Activated B cell treated with CpG ODN at 0.5 μM for 24 hours (primary cell): ENCODE measurements at regions not wholly inside any gene's neighbourhood (a gene's known extent, or its start where the extent isn't known, plus 50 kb on each side); places are given as distances from the start of the nearest gene placed in this dataset.

Experiments
- ATAC-seq: fragments of 200-7000 bp; cut with Tn5 transposase; one replicate; pipeline ENCODE4 v1.10.0; 2021; ENCODE audit warnings: low read depth, mild to moderate bottlenecking, moderate library complexity
- CTCF ChIA-PET: fragments of 350-600 bp; sonication (Branson Sonifier 250); formaldehyde crosslinking; loops from one replicate; lab custom pipeline; 2021; ENCODE audit warnings: antibody characterized with exemption; lab: Charles Lee
- POLR2A ChIA-PET: fragments of 350-600 bp; sonication (Branson Sonifier 250); formaldehyde crosslinking; loops from one replicate; lab custom pipeline; 2021; ENCODE audit warnings: antibody characterized with exemption; lab: Charles Lee
- DNase-seq: peaks from one replicate; pipeline ENCODE4 v3.0.0; 2022
- H3K27ac Mint-ChIP-seq: one replicate; pipeline ENCODE4 v1.8.0; 2020; ENCODE audit warnings: mixed read lengths
- H3K27me3 Mint-ChIP-seq: one replicate; pipeline ENCODE4 v1.8.0; 2021; ENCODE audit warnings: mixed read lengths
- H3K36me3 Mint-ChIP-seq: one replicate; pipeline ENCODE4 v1.8.0; 2021; ENCODE audit warnings: low read depth, mixed read lengths
- H3K4me1 Mint-ChIP-seq: one replicate; pipeline ENCODE4 v1.8.0; 2021; ENCODE audit warnings: mixed read lengths
- H3K4me3 Mint-ChIP-seq: one replicate; pipeline ENCODE4 v1.8.0; 2020; ENCODE audit warnings: mild to moderate bottlenecking, mixed read lengths
- H3K9me3 Mint-ChIP-seq: one replicate; pipeline ENCODE4 v1.8.0; 2020; ENCODE audit warnings: mixed read lengths
- intact Hi-C: fragments of 100-400 bp; cut with micrococcal nuclease; formaldehyde crosslinking; loops from one replicate; pipeline ENCODE4 v1.15.1; 2024
- TF ChIP-seq, protein P1 (sequence below): fragments of 200-600 bp; IDR thresholded peaks from one replicate; pipeline ENCODE4 v1.8.0; 2022; ENCODE audit warnings: antibody characterized with exemption, mild to moderate bottlenecking

DNA sequence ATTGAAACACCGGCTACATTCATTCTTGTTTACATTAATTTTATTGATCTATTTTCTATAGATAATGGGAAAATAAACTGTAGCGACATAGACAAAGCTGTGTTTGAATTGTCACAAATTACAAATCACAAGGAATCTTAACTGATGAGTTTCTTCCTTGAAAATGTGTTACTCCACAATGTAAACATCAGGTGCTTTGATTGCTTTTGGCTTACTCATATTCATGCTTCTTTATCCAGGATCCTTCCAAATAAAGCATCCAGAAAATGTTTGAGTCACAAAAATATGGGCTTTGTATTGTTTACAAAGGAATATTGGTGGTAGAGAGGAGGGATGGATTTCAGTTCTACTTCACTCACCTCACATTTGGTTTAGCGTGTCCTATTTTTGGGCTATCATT is 64.0 kb downstream of the BMP2 start:
- no peak for ATAC-seq
- no peaks in the 10 kb centered on the region for H3K27me3 Mint-ChIP-seq
- H3K36me3 Mint-ChIP-seq = no peaks in the 10 kb centered on the region
- DNase-seq = no peak
- ChIA-PET CTCF (no interaction called here), POLR2A (no interaction called here)
- TF ChIP-seq, protein P1, sequence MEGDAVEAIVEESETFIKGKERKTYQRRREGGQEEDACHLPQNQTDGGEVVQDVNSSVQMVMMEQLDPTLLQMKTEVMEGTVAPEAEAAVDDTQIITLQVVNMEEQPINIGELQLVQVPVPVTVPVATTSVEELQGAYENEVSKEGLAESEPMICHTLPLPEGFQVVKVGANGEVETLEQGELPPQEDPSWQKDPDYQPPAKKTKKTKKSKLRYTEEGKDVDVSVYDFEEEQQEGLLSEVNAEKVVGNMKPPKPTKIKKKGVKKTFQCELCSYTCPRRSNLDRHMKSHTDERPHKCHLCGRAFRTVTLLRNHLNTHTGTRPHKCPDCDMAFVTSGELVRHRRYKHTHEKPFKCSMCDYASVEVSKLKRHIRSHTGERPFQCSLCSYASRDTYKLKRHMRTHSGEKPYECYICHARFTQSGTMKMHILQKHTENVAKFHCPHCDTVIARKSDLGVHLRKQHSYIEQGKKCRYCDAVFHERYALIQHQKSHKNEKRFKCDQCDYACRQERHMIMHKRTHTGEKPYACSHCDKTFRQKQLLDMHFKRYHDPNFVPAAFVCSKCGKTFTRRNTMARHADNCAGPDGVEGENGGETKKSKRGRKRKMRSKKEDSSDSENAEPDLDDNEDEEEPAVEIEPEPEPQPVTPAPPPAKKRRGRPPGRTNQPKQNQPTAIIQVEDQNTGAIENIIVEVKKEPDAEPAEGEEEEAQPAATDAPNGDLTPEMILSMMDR = no peak
- H3K9me3 Mint-ChIP-seq = no peaks in the 10 kb centered on the region
- H3K4me3 Mint-ChIP-seq = no peak overlapping the region
- intact Hi-C loops = no loop called here
- no peaks in the 10 kb centered on the region for H3K4me1 Mint-ChIP-seq
- H3K27ac Mint-ChIP-seq = no peak overlapping the region

DNA sequence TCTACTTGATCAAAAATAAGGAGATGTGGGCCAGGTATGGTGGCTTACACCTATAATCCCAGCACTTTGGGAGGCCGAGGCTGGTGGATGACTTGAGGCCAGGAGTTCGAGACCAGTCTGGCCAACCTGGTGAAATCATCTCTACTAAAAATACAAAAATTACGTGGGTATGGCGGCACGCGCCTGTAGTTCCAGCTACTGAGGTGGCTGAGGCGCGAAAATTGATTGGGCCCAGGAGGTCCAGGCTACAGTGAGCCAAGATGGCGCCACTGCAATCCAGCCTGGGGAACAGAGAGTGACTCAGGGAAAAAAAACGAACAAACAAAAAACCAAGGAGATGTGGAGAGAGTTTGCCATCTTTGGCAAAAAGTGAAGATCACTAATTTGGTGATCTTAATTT is 65.3 kb downstream of the BMP2 start:
- intact Hi-C loops = no loop called here
- Mint-ChIP-seq H3K27me3 (no peaks in the 10 kb centered on the region), H3K4me3 (no peak overlapping the region), H3K27ac (no peak overlapping the region), H3K36me3 (no peaks in the 10 kb centered on the region), H3K4me1 (no peaks in the 10 kb centered on the region), H3K9me3 (no peaks in the 10 kb centered on the region)
- CTCF ChIA-PET = no interaction called here
- no peak for DNase-seq
- POLR2A ChIA-PET = no interaction called here
- TF ChIP-seq, protein P1 = no peak
- ATAC-seq = no peak

DNA sequence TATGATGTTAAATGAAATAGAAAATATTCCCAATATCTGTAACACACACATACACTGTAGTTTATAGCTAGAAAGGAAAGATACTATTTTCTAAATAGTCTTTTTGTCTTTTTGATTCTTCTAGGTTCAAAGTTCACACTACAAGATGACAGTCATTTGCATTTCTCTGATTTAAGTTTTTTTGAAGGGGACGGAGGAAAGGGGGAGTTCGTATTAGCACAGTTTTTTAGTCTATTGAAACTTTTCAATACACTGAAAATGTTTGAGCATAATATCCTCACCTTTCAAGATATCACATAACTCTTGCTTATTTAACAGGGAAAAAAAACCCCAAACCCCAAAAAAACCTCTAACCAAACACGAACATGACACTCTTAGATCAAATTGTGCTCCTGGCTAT is 68.1 kb downstream of the BMP2 start:
- Mint-ChIP-seq H3K4me3 (no peak overlapping the region), H3K27ac (no peak overlapping the region), H3K27me3 (no peaks in the 10 kb centered on the region), H3K9me3 (no peaks in the 10 kb centered on the region), H3K4me1 (no peaks in the 10 kb centered on the region), H3K36me3 (no peaks in the 10 kb centered on the region)
- TF ChIP-seq, protein P1 = no peak
- DNase-seq = no peak
- POLR2A ChIA-PET = no interaction called here
- intact Hi-C loops = no loop called here
- no peak for ATAC-seq
- CTCF ChIA-PET = no interaction called here

DNA sequence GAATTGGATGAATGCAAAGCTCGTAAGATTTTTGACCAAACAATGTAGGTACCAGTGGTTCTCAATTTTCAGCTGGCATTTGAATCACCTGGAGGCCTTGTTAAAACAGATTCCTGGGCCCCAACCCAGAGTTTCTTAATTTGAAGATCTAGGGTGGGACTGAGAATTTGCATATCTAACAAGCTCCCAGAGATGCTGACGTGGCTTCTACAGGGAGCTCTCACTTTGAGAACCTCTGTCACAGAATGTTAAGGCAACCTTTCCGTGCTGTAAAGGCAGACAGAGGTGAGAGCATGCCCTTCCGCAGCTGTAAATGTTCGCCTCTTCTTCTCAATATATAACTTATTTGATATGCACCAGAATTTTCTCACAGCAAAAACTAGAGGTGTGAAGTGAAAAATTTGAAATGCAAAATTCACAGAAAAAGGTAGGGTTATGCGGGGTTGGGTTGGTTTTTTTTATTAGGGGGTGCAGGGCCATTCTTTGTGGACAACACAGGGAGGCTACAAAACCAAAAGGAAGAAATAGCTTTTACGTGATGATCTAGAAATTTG is 69.4 kb downstream of the BMP2 start:
- intact Hi-C loops = no loop called here
- ChIA-PET POLR2A (no interaction called here), CTCF (no interaction called here)
- H3K27me3 Mint-ChIP-seq = no peaks in the 10 kb centered on the region
- no peaks in the 10 kb centered on the region for H3K4me1 Mint-ChIP-seq
- ATAC-seq (no peak), DNase-seq (no peak)
- no peaks in the 10 kb centered on the region for H3K36me3 Mint-ChIP-seq
- TF ChIP-seq, protein P1 = no peak
- H3K27ac Mint-ChIP-seq = no peak overlapping the region
- no peaks in the 10 kb centered on the region for H3K9me3 Mint-ChIP-seq
- no peak overlapping the region for H3K4me3 Mint-ChIP-seq

DNA sequence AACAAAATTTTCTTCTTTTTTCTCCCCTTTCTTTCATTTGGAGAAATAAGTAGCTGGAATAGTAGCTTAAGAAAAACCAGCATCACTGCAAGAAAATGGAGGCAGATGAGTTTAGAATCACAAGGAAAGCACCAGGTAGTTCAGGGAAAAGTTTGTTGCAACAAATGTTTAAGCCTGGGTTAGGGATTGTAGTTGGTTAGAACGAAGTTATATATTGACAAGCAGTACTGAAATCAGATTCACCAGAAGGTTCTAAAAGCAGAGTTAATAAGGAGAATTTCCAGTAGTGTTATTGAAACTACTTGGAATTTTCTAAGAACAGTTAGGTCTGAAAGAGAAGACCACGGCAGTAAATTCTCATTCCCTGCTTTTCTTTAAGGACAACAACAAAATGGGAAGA is 70.2 kb downstream of the BMP2 start:
- intact Hi-C loops = no loop called here
- DNase-seq (no peak), ATAC-seq (no peak)
- H3K27me3 Mint-ChIP-seq = no peaks in the 10 kb centered on the region
- POLR2A ChIA-PET = no interaction called here
- no peaks in the 10 kb centered on the region for H3K4me1 Mint-ChIP-seq
- H3K4me3 Mint-ChIP-seq = no peak overlapping the region
- H3K36me3 Mint-ChIP-seq = no peaks in the 10 kb centered on the region
- H3K27ac Mint-ChIP-seq = no peak overlapping the region
- CTCF ChIA-PET = no interaction called here
- no peaks in the 10 kb centered on the region for H3K9me3 Mint-ChIP-seq
- TF ChIP-seq, protein P1 = no peak
